Endothelial cell of umbilical vein (primary cell): ENCODE measurements at regions not wholly inside any gene's neighbourhood (a gene's known extent, or its start where the extent isn't known, plus 50 kb on each side); places are given as distances from the start of the nearest gene placed in this dataset.

ENCODE experiments used
- BruUV-seq: library from RNA; stranded (reverse); fragments of 400-500 nt; replicated peaks from 2 replicates; lab custom pipeline; 2021; lab: Mats Ljungman, UMichigan
- CTCF ChIA-PET: fragments of 300-600, 350-600 bp; sonication (Branson Sonifier 250); formaldehyde crosslinking; loops from one replicate; lab custom pipeline; 2021; ENCODE audit warnings: antibody characterized with exemption, inconsistent platforms; lab: Charles Lee
- POLR2A ChIA-PET: fragments of 300-600, 350-600 bp; sonication (Branson Sonifier 250); formaldehyde crosslinking; loops from one replicate; lab custom pipeline; 2021; ENCODE audit warnings: antibody characterized with exemption, inconsistent platforms; lab: Charles Lee
- DNase-seq: peaks from one replicate; pipeline ENCODE4 v3.0.0-alpha.2; 2011; ENCODE audit warnings: low read depth, low spot score
- FAIRE-seq: peaks from 2 replicates; lab custom pipeline; 2011; peaks lifted over from hg19 to GRCh38; lab: Jason Lieb, UNC
- H2AFZ ChIP-seq: 2 replicates; pipeline ENCODE4 v1.6.0; 2012; ENCODE audit warnings: low read depth, low read length, control low read depth, inconsistent platforms
- H3K27ac ChIP-seq: 2 replicates; pipeline ENCODE4 v1.5.1; 2011; ENCODE audit warnings: low read depth, mild to moderate bottlenecking, control low read depth, low read length, moderate library complexity; ENCODE audit not compliant: insufficient read depth
- H3K27me3 ChIP-seq, 2 experiments: 2 replicates each; pipeline versions ENCODE4 v1.6.0 to v1.6.1; 2011; ENCODE audit warnings: low read length in 2 of 2, mixed read lengths in 1 of 2; ENCODE audit not compliant: control insufficient read depth in 2 of 2, insufficient read depth in 2 of 2
- H3K36me3 ChIP-seq, 2 experiments: 2 replicates in 1 of 2; 3 replicates in 1 of 2; pipeline ENCODE4 v1.5.1; 2011; ENCODE audit warnings: low read length in 2 of 2, mild to moderate bottlenecking in 1 of 2, moderate library complexity in 1 of 2; ENCODE audit not compliant: control insufficient read depth in 2 of 2, insufficient read depth in 2 of 2; ENCODE audit errors: extremely low read depth in 1 of 2
- H3K4me1 ChIP-seq: 3 replicates; pipeline ENCODE4 v1.5.1; 2011; ENCODE audit warnings: mild to moderate bottlenecking, low read length; ENCODE audit not compliant: control insufficient read depth, insufficient read depth; ENCODE audit errors: extremely low read depth
- H3K4me2 ChIP-seq: 2 replicates; pipeline ENCODE4 v1.6.1; 2011; ENCODE audit warnings: low read length, control low read depth, mixed read lengths; ENCODE audit not compliant: insufficient read depth
- H3K4me3 ChIP-seq, 3 experiments: fragments of 200-600 bp in 1 of 3; sonication (generic), shearing (Covaris generic) in 1 of 3; replicated peaks in 1 of 3; 2 replicates each; pipeline ENCODE4 v1.5.1; 2011 to 2016; ENCODE audit warnings: control low read depth in 3 of 3, low read length in 3 of 3, mild to moderate bottlenecking in 2 of 3, inconsistent platforms in 1 of 3, low read depth in 1 of 3, moderate library complexity in 1 of 3; ENCODE audit not compliant: insufficient read depth in 1 of 3
- H3K79me2 ChIP-seq: 2 replicates; pipeline ENCODE4 v1.6.0; 2012; ENCODE audit warnings: low read length, inconsistent platforms; ENCODE audit not compliant: control insufficient read depth, insufficient read depth
- H3K9ac ChIP-seq: replicated peaks from 2 replicates; pipeline ENCODE3; 2011; ENCODE audit warnings: low read length, control low read depth; ENCODE audit not compliant: insufficient read depth; ENCODE audit errors: extremely low read depth
- H3K9me1 ChIP-seq: replicated peaks from 3 replicates; pipeline ENCODE4 v1.6.0; 2011; ENCODE audit warnings: mild to moderate bottlenecking, low read length; ENCODE audit not compliant: control insufficient read depth, insufficient read depth; ENCODE audit errors: extremely low read depth
- H3K9me3 ChIP-seq: replicated peaks from 2 replicates; pipeline ENCODE4 v1.5.1; 2012; ENCODE audit warnings: low read length, inconsistent platforms; ENCODE audit not compliant: control insufficient read depth, insufficient read depth
- H4K20me1 ChIP-seq: replicated peaks from 2 replicates; pipeline ENCODE3; 2011; ENCODE audit warnings: mild to moderate bottlenecking, low read length; ENCODE audit not compliant: control insufficient read depth, insufficient read depth; ENCODE audit errors: extremely low read depth
- EZH2 ChIP-seq: IDR thresholded peaks from 2 replicates; pipeline ENCODE4 v1.6.1; 2012; ENCODE audit warnings: borderline replicate concordance, low read depth, mild to moderate bottlenecking, moderate library complexity, low read length, inconsistent platforms; ENCODE audit not compliant: severe bottlenecking
- FOS ChIP-seq: IDR thresholded peaks from 2 replicates; pipeline ENCODE4 v1.6.1; 2011; ENCODE audit warnings: mild to moderate bottlenecking, low read length, moderate library complexity, borderline replicate concordance; ENCODE audit not compliant: insufficient read depth
- GATA2 ChIP-seq: IDR thresholded peaks from 2 replicates; pipeline ENCODE4 v1.7.0; 2011; ENCODE audit warnings: low read depth, mild to moderate bottlenecking, moderate library complexity, mixed read lengths, low read length; ENCODE audit not compliant: insufficient read length, insufficient read depth
- JUN ChIP-seq: IDR thresholded peaks from 2 replicates; pipeline ENCODE4 v1.6.1; 2011; ENCODE audit warnings: borderline replicate concordance, low read depth; ENCODE audit not compliant: insufficient read length, insufficient read depth
- MYC ChIP-seq: IDR thresholded peaks from one replicate; pipeline ENCODE4 v1.6.1; 2011; ENCODE audit warnings: mild to moderate bottlenecking, low read depth, low read length
- POLR2A ChIP-seq: IDR thresholded peaks from 2 replicates; pipeline ENCODE4 v1.6.1; 2012; ENCODE audit warnings: low read depth, mild to moderate bottlenecking, control low read depth, low read length
- POLR2AphosphoS5 ChIP-seq: IDR thresholded peaks from 2 replicates; pipeline ENCODE4 v1.6.1; 2012; ENCODE audit warnings: low read depth, mild to moderate bottlenecking, control low read depth, low read length, moderate library complexity; ENCODE audit not compliant: insufficient read depth
- dilution Hi-C: fragments of 300-500 bp; cut with MboI; formaldehyde crosslinking; loops from one replicate; pipeline ENCODE4 v1.15.0; 2019; ENCODE audit warnings: low sequenced_read_pairs; ENCODE audit not compliant: extremely low pct_ligation_motif_present
- intact Hi-C: fragments of 100-400 bp; cut with micrococcal nuclease; formaldehyde crosslinking; loops from one replicate; pipeline ENCODE4 v1.10.0; 2022
- TF ChIP-seq, protein P1 (sequence below): IDR thresholded peaks from 2 replicates; pipeline ENCODE4 v1.6.1; 2011; ENCODE audit not compliant: insufficient read depth, insufficient read length
- TF ChIP-seq, protein P2 (sequence below), 2 donors: IDR thresholded peaks; 1 replicate in 1 of 2; 2 replicates in 1 of 2; pipeline ENCODE4 v1.5.1; 2011; ENCODE audit warnings: low read length in 2 of 2, mild to moderate bottlenecking in 2 of 2, moderate library complexity in 2 of 2, control low read depth in 1 of 2, inconsistent platforms in 1 of 2, low read depth in 1 of 2; ENCODE audit not compliant: insufficient read depth in 1 of 2; ENCODE audit errors: extremely low read depth in 1 of 2

DNA sequence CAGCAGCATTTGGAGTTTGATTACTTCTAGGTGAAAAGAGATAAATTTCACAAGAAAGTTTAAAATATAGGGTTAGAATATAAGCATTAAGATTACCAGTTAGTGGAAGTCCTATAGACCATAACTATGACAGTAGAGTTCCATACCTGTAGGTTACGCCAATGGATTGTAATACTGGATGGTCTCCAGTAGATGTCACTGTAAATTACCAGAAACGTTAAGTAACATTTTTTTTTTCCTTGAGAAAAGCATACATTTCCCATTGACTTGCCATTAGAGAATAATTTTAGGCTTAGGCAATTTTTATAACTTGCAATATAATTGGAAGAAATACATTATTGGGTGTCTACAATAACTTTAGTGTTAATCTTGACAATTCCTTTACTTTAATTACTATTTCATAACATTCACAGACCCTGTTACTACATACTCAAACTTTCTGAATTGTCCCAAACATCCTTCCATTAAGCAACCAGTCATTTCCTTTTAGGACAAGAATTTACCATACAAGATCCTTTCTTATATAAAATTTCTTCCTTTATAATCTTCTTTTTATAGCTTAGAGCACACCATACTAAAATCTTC lies 304.1 kb upstream of the TECRL start:
- dilution Hi-C loops: no loop called here
- BruUV-seq: no TSS peak
- H3K79me2 ChIP-seq: no peaks in the 10 kb centered on the region

DNA sequence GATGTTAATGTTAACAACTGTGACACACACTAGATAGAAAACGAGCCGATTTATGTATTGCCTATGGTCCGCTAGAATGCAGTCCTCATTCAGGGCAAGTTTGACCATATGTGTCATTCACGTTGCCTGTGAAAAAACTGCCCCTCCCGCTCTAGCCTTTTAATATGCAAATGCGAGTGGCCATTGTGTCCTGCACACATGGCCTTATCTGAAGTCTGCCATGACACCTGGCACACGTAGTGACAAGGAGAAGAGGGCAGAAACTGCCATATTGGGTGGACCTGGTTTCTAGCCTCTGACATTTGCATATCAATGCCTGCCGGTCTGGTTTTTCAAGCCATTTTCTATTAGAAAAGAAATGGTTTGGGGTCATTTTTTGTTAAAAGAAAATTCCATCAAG lies 303.3 kb upstream of the TECRL start:
- H3K9me1 ChIP-seq: no peaks in the 10 kb centered on the region
- no peak overlapping the region for H3K4me3 ChIP-seq
- no peaks in the 10 kb centered on the region for H3K27me3 ChIP-seq
- no peaks in the 10 kb centered on the region for H4K20me1 ChIP-seq
- no peaks in the 10 kb centered on the region for H3K4me1 ChIP-seq
- no peak overlapping the region for H3K4me2 ChIP-seq
- no peak overlapping the region for H3K27ac ChIP-seq
- DNase-seq (no peak), FAIRE-seq (no peak)
- dilution Hi-C loops: no loop called here
- no peaks in the 10 kb centered on the region for H3K79me2 ChIP-seq
- POLR2A ChIA-PET: no interaction called here
- H3K9me3 ChIP-seq: no peaks in the 10 kb centered on the region
- BruUV-seq: no TSS peak
- H2AFZ ChIP-seq: no peak overlapping the region
- intact Hi-C loops: loop anchor here (5.0 kb wide), 1 partner anchor 70 kb away; no protein-coding TSS in a partner anchor
- TF ChIP-seq, protein P1, sequence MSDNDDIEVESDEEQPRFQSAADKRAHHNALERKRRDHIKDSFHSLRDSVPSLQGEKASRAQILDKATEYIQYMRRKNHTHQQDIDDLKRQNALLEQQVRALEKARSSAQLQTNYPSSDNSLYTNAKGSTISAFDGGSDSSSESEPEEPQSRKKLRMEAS: no peak
- TF ChIP-seq FOS (no peak), POLR2AphosphoS5 (no peak), MYC (no peak), JUN (no peak), GATA2 (no peak), EZH2 (no peak), POLR2A (no peak)
- TF ChIP-seq, protein P2, sequence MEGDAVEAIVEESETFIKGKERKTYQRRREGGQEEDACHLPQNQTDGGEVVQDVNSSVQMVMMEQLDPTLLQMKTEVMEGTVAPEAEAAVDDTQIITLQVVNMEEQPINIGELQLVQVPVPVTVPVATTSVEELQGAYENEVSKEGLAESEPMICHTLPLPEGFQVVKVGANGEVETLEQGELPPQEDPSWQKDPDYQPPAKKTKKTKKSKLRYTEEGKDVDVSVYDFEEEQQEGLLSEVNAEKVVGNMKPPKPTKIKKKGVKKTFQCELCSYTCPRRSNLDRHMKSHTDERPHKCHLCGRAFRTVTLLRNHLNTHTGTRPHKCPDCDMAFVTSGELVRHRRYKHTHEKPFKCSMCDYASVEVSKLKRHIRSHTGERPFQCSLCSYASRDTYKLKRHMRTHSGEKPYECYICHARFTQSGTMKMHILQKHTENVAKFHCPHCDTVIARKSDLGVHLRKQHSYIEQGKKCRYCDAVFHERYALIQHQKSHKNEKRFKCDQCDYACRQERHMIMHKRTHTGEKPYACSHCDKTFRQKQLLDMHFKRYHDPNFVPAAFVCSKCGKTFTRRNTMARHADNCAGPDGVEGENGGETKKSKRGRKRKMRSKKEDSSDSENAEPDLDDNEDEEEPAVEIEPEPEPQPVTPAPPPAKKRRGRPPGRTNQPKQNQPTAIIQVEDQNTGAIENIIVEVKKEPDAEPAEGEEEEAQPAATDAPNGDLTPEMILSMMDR (IDR thresholded peaks at IDR 0.05; ENCODE audit: extremely low read depth in 1 of 2, insufficient read depth in 1 of 2, low read depth in 1 of 2, low read length in 2 of 2): no peak
- CTCF ChIA-PET: no interaction called here
- no peaks in the 10 kb centered on the region for H3K36me3 ChIP-seq
- H3K9ac ChIP-seq: no peak overlapping the region

More for the DNA sequence above, 304.1 kb upstream of the TECRL start:
- no peaks in the 10 kb centered on the region for H3K27me3 ChIP-seq
- no peak overlapping the region for H3K9ac ChIP-seq
- H3K27ac ChIP-seq: no peak overlapping the region
- H3K4me3 ChIP-seq: no peak overlapping the region
- no peak overlapping the region for H2AFZ ChIP-seq
- TF ChIP-seq, protein P2 (IDR thresholded peaks at IDR 0.05; ENCODE audit: extremely low read depth in 1 of 2, insufficient read depth in 1 of 2, low read depth in 1 of 2, low read length in 2 of 2): peak; percentile 20 to 25
- no peak for TF ChIP-seq FOS
- H3K4me1 ChIP-seq: no peaks in the 10 kb centered on the region
- intact Hi-C loops: loop anchor here (5.0 kb wide), 1 partner anchor 69 kb away; no protein-coding TSS in a partner anchor
- no peaks in the 10 kb centered on the region for H3K9me1 ChIP-seq
- H3K36me3 ChIP-seq: no peaks in the 10 kb centered on the region
- ChIA-PET CTCF (no interaction called here), POLR2A (no interaction called here)
- no peaks in the 10 kb centered on the region for H4K20me1 ChIP-seq
- peak; percentile 17 for DNase-seq
- no peak for FAIRE-seq
- no peaks in the 10 kb centered on the region for H3K9me3 ChIP-seq
- no peak overlapping the region for H3K4me2 ChIP-seq
